GM23338 (cell line): ENCODE measurements at regions not wholly inside any gene's neighbourhood (a gene's known extent, or its start where the extent isn't known, plus 50 kb on each side); places are given as distances from the start of the nearest gene placed in this dataset.

Experiments
- ATAC-seq: fragments of 200-7000 bp; cut with Tn5 transposase; 3 replicates; pipeline ENCODE4 v1.9.1; 2020
- DNase-seq: peaks from one replicate; pipeline ENCODE4 v3.0.0-alpha.2; 2015; ENCODE audit warnings: low spot score
- H2AFZ ChIP-seq: fragments of 200-600 bp; sonication (generic); 2 replicates; pipeline ENCODE4 v1.8.0; 2016; ENCODE audit warnings: antibody characterized with exemption, mild to moderate bottlenecking, moderate library complexity
- H3F3A ChIP-seq: fragments of 200-600 bp; sonication (generic); replicated peaks from 2 replicates; pipeline ENCODE4 v1.8.0; 2017; ENCODE audit warnings: antibody characterized with exemption, mixed run types, low read depth
- H3K27ac ChIP-seq: fragments of 200-600 bp; sonication (generic); 2 replicates; pipeline ENCODE4 v1.6.1; 2016; ENCODE audit warnings: low read depth
- H3K27me3 ChIP-seq: fragments of 200-600 bp; sonication (generic); 2 replicates; pipeline ENCODE4 v1.8.0; 2016; ENCODE audit warnings: mild to moderate bottlenecking, mixed run types, moderate library complexity; ENCODE audit not compliant: insufficient read depth
- H3K36me3 ChIP-seq: fragments of 200-600 bp; sonication (generic); 2 replicates; pipeline ENCODE4 v1.8.0; 2016; ENCODE audit warnings: mild to moderate bottlenecking; ENCODE audit not compliant: insufficient read depth
- H3K4me1 ChIP-seq: fragments of 200-600 bp; sonication (generic); 2 replicates; pipeline ENCODE4 v1.8.0; 2016; ENCODE audit warnings: mild to moderate bottlenecking, moderate library complexity; ENCODE audit not compliant: insufficient read depth
- H3K4me2 ChIP-seq: fragments of 200-600 bp; sonication (generic); 2 replicates; pipeline ENCODE4 v1.7.1; 2017; ENCODE audit warnings: mixed run types
- H3K4me3 ChIP-seq: fragments of 200-600 bp; sonication (generic); 2 replicates; pipeline ENCODE4 v1.6.1; 2016; ENCODE audit warnings: mixed run types
- H3K79me2 ChIP-seq: fragments of 200-600 bp; sonication (generic); replicated peaks from 2 replicates; pipeline ENCODE4 v1.8.0; 2017; ENCODE audit warnings: mild to moderate bottlenecking; ENCODE audit not compliant: insufficient read depth
- H3K9me2 ChIP-seq: fragments of 200-600 bp; sonication (generic); 2 replicates; pipeline ENCODE4 v1.8.0; 2017; ENCODE audit not compliant: insufficient read depth
- H4K20me1 ChIP-seq: fragments of 200-600 bp; sonication (generic); replicated peaks from 2 replicates; pipeline ENCODE4 v1.8.0; 2017; ENCODE audit warnings: mild to moderate bottlenecking; ENCODE audit not compliant: insufficient read depth
- H3K27ac Mint-ChIP-seq: 2 replicates; pipeline ENCODE4 v1.8.0; 2020; ENCODE audit warnings: inconsistent platforms, mild to moderate bottlenecking, moderate library complexity, mixed read lengths
- H3K27me3 Mint-ChIP-seq: 3 replicates; pipeline ENCODE4 v1.8.0; 2022; ENCODE audit warnings: low read depth, mild to moderate bottlenecking, moderate library complexity, mixed read lengths, inconsistent platforms; ENCODE audit not compliant: insufficient read depth, poor library complexity
- H3K36me3 Mint-ChIP-seq: 3 replicates; pipeline ENCODE4 v1.8.0; 2021; ENCODE audit warnings: low read depth, mild to moderate bottlenecking, inconsistent platforms, moderate library complexity, mixed read lengths
- H3K4me1 Mint-ChIP-seq: 3 replicates; pipeline ENCODE4 v1.8.0; 2020; ENCODE audit warnings: mild to moderate bottlenecking, inconsistent platforms, mixed read lengths
- H3K4me3 Mint-ChIP-seq: 3 replicates; pipeline ENCODE4 v1.8.0; 2021; ENCODE audit warnings: moderate library complexity, mild to moderate bottlenecking, inconsistent platforms, mixed read lengths
- H3K9me3 Mint-ChIP-seq: 3 replicates; pipeline ENCODE4 v1.8.0; 2020; ENCODE audit warnings: moderate library complexity, mild to moderate bottlenecking, inconsistent platforms, mixed read lengths
- CREB1 ChIP-seq: fragments of 250-450 bp; sonication (Bioruptor Pico); IDR thresholded peaks from 2 replicates; pipeline ENCODE4 v1.5.0; 2020; ENCODE audit warnings: low read depth, mild to moderate bottlenecking, moderate library complexity
- EZH2 ChIP-seq: fragments of 200-600 bp; sonication (generic); IDR thresholded peaks from one replicate; pipeline ENCODE4 v1.8.0; 2017; ENCODE audit warnings: antibody characterized with exemption, mild to moderate bottlenecking, low read depth; ENCODE audit not compliant: unreplicated experiment
- EZH2phosphoT487 ChIP-seq: fragments of 200-600 bp; sonication (generic); IDR thresholded peaks from one replicate; pipeline ENCODE4 v1.8.1; 2018; ENCODE audit warnings: antibody characterized with exemption; ENCODE audit not compliant: unreplicated experiment
- POLR2AphosphoS5 ChIP-seq: IDR thresholded peaks from 2 replicates; pipeline ENCODE4 v1.6.1; 2016; ENCODE audit warnings: antibody characterized with exemption, low read depth
- ZNF462 ChIP-seq: fragments of 250-450 bp; sonication (Bioruptor Pico); IDR thresholded peaks from 2 replicates; pipeline ENCODE4 v1.5.0; 2020; ENCODE audit warnings: mild to moderate bottlenecking, moderate library complexity
- TF ChIP-seq, protein P1 (sequence below): IDR thresholded peaks from 2 replicates; pipeline ENCODE4 v1.6.1; 2016; ENCODE audit warnings: antibody characterized with exemption
- TF ChIP-seq, protein P2 (sequence below), 2 experiments: fragments of 200-600 bp in 1 of 2; sonication (generic) in 1 of 2; conservative IDR thresholded peaks; 2 replicates each; pipeline versions ENCODE4 v1.5.1 to v1.6.1; 2016 to 2017; ENCODE audit warnings: antibody characterized with exemption in 2 of 2, low read depth in 2 of 2, mild to moderate bottlenecking in 2 of 2, moderate library complexity in 1 of 2

DNA sequence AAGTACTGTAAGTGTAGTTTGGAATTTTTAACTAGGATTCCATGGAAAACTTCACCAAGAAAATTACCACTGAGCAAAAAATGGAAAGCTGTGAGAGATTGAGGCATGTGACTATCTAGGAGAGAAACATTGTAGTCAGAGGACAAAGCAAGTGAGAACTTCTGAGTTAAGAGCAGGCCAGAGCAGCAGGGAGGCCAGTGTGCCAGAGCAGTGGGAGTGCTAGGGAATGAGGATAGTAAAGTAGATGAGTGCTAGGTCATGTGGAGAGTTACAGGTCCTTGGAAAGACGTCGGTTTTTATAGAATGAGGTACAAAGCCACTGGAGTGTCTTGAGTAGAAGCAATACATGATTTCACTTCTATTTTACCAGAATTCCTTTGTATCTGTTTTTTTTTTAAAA is 52.7 kb upstream of the FAT4 start:
- no peaks in the 10 kb centered on the region for H3K27me3 Mint-ChIP-seq
- H3K4me3 ChIP-seq: no peak overlapping the region

DNA sequence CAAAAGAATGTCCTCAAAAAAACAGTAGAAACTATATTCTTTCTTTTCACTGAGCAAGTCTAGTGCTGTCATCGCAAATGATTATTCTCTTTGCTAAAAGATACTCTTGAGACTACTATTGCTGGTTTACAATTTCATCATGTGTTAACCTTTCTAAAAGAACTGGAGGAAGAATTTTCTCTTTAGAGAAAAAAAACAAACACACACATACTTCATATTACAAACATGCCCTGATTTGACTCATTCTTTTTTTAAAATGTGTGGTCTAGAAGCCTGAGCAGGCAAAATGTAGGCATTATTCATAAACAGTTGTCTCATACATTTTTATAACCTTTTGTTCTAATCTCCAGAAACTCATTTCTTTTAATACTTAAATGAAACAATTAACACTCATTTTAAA is 60.6 kb upstream of the FAT4 start:
- no peaks in the 10 kb centered on the region for H3K27me3 Mint-ChIP-seq
- Histone ChIP-seq H2AFZ (no peak overlapping the region), H3K27me3 (no peaks in the 10 kb centered on the region), H3K4me2 (no peak overlapping the region), H4K20me1 (no peaks in the 10 kb centered on the region), H3K9me2 (no peaks in the 10 kb centered on the region), H3K36me3 (no peaks in the 10 kb centered on the region), H3F3A (no peaks in the 10 kb centered on the region), H3K27ac (no peak overlapping the region), H3K4me3 (no peak overlapping the region), H3K79me2 (no peaks in the 10 kb centered on the region), H3K4me1 (no peaks in the 10 kb centered on the region)
- no peaks in the 10 kb centered on the region for H3K36me3 Mint-ChIP-seq
- DNase-seq: no peak
- TF ChIP-seq, protein P1, sequence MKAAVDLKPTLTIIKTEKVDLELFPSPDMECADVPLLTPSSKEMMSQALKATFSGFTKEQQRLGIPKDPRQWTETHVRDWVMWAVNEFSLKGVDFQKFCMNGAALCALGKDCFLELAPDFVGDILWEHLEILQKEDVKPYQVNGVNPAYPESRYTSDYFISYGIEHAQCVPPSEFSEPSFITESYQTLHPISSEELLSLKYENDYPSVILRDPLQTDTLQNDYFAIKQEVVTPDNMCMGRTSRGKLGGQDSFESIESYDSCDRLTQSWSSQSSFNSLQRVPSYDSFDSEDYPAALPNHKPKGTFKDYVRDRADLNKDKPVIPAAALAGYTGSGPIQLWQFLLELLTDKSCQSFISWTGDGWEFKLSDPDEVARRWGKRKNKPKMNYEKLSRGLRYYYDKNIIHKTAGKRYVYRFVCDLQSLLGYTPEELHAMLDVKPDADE: no peak
- no peak for TF ChIP-seq POLR2AphosphoS5
- TF ChIP-seq ZNF462: no peak
- no peak for TF ChIP-seq CREB1
- TF ChIP-seq EZH2: no peak
- TF ChIP-seq, protein P2, sequence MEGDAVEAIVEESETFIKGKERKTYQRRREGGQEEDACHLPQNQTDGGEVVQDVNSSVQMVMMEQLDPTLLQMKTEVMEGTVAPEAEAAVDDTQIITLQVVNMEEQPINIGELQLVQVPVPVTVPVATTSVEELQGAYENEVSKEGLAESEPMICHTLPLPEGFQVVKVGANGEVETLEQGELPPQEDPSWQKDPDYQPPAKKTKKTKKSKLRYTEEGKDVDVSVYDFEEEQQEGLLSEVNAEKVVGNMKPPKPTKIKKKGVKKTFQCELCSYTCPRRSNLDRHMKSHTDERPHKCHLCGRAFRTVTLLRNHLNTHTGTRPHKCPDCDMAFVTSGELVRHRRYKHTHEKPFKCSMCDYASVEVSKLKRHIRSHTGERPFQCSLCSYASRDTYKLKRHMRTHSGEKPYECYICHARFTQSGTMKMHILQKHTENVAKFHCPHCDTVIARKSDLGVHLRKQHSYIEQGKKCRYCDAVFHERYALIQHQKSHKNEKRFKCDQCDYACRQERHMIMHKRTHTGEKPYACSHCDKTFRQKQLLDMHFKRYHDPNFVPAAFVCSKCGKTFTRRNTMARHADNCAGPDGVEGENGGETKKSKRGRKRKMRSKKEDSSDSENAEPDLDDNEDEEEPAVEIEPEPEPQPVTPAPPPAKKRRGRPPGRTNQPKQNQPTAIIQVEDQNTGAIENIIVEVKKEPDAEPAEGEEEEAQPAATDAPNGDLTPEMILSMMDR (conservative IDR thresholded peaks at IDR 0.05; ENCODE audit: low read depth in 2 of 2): no peak
- TF ChIP-seq EZH2phosphoT487: no peak
- H3K4me1 Mint-ChIP-seq: peaks cover 3% of the 10 kb centered on the region; the same call in 2 of the 3 replicates
- H3K9me3 Mint-ChIP-seq: no peaks in the 10 kb centered on the region; the same call in 2 of the 3 replicates
- ATAC-seq: no peak
- no peak overlapping the region for H3K4me3 Mint-ChIP-seq
- no peak overlapping the region for H3K27ac Mint-ChIP-seq

More for the DNA sequence above, 52.7 kb upstream of the FAT4 start:
- Histone ChIP-seq H3K27ac (no peak overlapping the region), H3K79me2 (no peaks in the 10 kb centered on the region), H3K36me3 (no peaks in the 10 kb centered on the region), H3K4me1 (0 out of 2 replicates have a peak, but pooled peaks cover 6% of the 10 kb centered on the region), H3K9me2 (no peaks in the 10 kb centered on the region; the same call in 1 of the 2 replicates), H3K4me2 (no peak overlapping the region), H3F3A (no peaks in the 10 kb centered on the region), H2AFZ (peak overlapping the region; percentile 38; the same call in 1 of the 2 replicates), H3K27me3 (no peaks in the 10 kb centered on the region), H4K20me1 (no peaks in the 10 kb centered on the region; the same call in 1 of the 2 replicates)
- Mint-ChIP-seq H3K36me3 (no peaks in the 10 kb centered on the region), H3K9me3 (no peaks in the 10 kb centered on the region; the same call in 2 of the 3 replicates), H3K4me1 (peaks cover 6% of the 10 kb centered on the region; the same call in 2 of the 3 replicates), H3K4me3 (no peak overlapping the region), H3K27ac (no peak overlapping the region)
- ATAC-seq: peak; percentile 87
- no peak for DNase-seq
- TF ChIP-seq, protein P1: no peak
- no peak for TF ChIP-seq EZH2phosphoT487
